ENCODE measurements at regions not wholly inside any gene's neighbourhood (a gene's known extent, or its start where the extent isn't known, plus 50 kb on each side); places are given as distances from the start of the nearest gene placed in this dataset.
A peak's percentile ranks its signal among the peaks of the same experiment; 100 is the strongest.
"Not testable (repeated sequence)": the region's sequence is repeated elsewhere in the genome, so short reads cannot be mapped to it uniquely, and the experiment has no call there.

DNA sequence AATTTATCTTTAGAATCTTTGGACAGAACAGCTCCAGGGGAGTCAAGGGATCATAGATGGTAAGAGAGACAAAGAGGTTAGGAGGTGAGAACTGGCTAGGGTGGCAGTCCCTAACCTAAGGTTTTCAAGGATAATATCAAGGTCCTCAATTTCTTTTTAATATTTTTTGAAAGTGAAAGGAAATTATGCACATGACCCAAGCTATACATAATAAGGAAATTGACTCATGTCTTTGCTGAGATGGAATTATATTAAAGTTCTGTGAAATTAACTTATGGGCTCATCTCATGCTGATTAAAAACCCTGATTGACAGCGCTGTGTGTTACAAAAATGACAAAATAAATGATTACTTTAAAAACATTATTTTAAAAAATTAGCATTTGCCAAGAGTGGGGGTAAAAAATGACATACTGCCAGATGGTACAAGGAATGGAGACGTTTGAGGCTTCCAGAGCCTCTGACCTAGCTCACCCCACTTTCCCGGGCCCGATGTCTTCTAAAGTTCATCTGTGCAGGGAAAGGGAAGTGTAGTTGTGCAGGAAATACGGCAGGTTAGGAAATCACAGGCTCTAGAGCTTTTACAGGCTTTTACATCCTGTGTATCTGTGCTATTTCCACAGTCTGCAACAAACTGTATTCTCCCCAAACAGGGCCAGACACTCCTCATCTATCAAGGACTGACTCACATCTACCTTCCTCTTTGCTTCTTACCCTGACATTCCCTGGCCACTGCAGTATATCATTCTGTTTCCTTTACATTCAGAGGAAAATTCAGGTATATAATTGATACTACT, 185.6 kb upstream of the PRSS58 start:
- no peak for DNase-seq (ENCODE audit: low spot score)

- DNase-seq (ENCODE audit: low spot score): no peak
Measured at GRCh38 chr7:142442396-142442795, 184.5 kb upstream of the PRSS58 start.

DNA sequence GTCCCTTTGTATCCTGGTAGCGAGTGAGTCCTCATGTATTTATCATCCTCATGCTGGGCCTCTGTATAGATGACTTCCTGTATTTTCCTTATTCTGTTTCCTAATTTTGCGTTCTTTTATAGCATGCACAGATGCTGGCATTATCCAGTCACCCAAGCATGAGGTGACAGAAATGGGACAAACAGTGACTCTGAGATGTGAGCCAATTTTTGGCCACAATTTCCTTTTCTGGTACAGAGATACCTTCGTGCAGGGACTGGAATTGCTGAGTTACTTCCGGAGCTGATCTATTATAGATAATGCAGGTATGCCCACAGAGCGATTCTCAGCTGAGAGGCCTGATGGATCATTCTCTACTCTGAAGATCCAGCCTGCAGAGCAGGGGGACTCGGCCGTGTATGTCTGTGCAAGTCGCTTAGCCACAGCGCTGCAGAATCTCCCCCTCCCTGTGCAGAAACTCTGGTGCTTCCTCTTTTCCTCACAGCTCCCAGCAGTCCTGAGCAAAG, 183.1 kb upstream of the PRSS58 start:
- no peak for DNase-seq (ENCODE audit: low spot score)

DNA sequence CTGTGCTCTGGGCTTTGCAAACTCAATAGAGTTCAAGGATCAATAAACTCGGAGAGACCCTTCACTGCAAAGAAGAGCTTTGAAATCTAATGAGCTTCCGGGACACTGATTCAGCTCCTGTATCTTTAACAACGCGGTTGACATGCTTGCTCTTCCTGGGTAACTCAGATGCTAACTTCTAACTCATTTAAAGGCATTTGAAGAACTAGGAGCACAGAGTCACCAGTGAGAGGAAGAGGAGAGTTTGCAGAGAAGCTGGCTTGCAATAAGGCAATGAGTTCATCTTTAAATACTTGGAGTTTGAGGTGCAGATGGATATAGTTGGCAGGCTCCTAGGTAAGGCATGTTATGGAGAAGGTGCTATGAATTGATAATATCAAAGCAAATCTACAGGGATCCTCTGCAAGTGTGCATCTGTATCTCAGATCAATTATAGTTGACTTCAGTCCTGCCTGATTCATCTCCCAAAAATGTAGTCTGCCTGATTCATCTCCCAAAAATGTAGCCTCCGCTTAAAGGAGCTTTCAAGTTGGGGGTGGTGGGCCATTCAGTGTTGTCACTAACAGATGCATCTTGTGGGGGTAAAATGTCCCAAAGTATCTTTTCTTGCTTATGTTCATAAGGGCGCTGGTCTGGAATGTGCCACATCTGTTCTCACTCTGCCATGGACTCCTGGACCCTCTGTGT, 182.5 kb upstream of the PRSS58 start:
- DNase-seq (ENCODE audit: low spot score): no peak

DNA sequence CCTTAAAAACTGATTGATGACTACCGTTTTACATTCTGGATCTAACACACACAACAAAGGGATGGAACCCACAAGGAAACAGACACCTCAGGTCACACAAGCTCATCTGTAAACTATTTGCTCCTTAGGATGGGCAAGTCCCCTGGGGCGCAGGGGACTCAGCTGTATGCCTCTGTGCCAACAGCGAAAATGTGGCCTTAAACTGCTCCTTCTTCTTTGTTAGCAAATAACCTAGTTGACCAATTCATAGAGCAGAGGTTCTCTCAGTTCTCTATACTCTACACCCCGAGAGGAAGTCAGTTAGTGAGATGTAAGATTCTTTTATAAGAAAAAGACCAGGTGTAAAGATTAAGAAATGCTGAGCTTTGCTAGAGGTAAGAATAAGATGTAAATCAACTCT, 181.9 kb upstream of the PRSS58 start:
- no peak for DNase-seq (ENCODE audit: low spot score)

DNA sequence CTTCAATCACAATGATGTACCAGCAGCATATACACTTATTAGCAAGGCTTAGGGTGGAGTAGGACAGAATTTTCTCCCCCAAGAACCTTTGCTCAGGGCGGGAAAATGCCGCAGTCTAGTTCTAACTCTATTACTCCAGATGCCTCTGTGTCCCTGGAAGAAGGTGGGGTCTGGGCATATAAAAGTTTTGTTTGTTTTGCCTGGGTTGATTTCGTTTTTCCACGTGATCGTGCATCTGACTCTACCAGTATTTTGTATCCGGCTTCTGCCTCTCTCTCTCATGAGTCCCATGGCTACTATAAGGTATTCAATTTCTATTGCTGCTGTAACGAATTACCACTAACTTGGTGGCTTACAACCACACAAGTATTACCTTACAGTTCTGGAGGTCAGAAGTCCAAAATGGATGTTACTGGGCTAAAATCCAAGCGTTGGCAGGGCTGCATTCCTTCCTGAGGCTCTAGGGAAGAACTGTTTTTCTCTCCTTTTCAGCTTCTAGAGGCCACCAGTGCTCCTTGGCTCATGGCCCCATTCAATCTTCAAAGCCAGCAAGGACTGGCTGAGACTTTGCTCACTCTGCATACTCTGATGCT, 181.2 kb upstream of the PRSS58 start:
- no peak for DNase-seq (ENCODE audit: low spot score)

DNA sequence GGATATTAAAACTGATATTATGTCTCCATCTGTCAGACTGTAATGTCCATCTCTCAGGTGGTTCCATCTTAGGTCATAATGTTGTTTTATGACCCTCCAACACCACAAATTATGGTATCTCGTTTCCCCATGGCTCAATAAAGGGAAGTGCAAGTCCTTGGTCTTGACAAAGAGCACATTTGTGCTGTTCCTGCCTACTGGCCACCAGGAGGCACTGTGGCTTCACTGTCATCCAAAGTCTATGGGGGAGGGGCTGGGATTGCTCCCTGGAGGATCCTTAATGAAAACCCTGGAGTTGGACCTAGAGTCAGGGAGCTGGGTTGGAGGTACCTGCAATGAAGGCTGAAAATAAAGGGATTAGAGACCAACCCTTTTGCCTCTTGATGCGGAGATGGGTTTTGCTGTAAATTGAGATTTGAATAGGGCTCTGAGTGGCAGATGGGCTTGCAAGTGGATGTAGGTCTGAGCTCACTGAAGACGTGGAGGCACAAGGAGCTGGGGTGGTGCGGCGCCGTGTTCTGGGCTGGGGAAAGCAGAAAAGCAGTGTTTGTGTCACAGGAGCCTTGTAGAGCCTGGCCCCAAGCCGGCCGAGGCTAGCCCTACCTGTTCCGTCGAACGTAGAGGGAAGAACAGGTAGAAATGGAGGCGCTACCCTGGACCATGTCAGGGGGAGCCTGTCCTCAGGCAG, 180.5 kb upstream of the PRSS58 start:
- DNase-seq (ENCODE audit: low spot score): peak; percentile 62

DNA sequence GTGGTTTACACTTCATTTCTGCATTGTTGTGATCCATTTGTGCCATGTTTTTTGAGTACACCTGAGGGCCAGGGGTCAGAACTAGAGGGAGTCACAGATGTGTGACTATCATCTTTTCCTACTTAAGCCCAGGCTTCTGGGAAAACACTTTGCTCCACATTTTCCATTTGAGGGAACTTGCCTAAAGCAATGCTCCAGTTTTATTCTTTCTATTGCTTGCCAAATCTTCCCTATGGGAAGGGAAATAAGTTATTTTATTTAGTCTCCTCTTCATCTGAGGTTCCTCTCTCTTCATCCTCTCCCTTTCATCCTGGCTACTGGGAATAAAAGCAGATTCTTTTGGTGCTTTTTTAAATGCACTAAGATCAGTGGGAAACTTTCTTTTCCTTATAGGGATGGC, 179.9 kb upstream of the PRSS58 start:
- DNase-seq (ENCODE audit: low spot score): no peak

DNA sequence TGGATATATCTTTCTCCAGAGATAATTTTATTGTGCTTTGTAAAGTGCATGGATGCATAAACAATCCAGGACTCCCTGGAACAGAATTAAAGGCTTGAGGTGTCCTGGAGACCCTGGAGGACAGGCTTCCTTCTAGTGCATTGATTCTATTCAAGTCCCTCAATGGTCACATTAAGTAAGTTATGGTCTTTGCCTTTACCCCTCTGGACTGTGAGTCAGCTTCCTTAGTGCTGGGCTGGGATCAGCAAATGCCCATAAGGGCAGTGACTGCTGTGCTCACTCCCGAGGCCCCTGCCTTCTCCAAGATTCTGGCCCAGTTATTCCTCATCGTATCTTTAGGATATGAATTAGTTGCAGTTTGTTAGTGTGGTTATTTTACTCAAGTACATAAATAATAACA, 178.7 kb upstream of the PRSS58 start:
- no peak for DNase-seq (ENCODE audit: low spot score)

GRCh38 chr7:142435606-142436005, 177.7 kb upstream of the PRSS58 start:
- DNase-seq (ENCODE audit: low spot score): not testable (repeated sequence)

DNA sequence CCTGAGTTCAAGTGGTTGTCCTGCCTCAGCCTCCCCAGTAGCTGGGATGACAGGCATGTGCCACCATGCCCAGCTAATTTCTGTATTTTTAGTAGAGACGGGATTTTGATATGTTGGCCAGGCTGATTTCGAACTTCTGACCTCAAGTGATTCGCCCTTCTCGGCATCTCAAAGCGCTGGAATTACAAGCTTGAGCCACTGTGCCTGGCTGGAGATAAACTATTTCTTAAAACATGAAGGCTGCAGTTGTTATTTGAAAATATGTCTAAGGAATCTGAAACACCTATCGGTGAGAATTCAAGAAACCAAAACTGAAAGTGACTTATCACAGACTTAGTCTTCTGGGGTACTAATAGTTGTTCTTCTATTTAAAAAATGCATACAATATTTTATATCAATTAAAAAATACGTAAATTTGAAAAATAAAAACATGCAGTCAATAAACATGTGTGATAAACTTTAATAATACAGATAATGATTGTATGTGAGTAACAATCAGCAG, 176.9 kb upstream of the PRSS58 start:
- no peak for DNase-seq (ENCODE audit: low spot score)

GRCh38 chr7:142434133-142434532, 176.3 kb upstream of the PRSS58 start:
- DNase-seq (ENCODE audit: low spot score): not testable (repeated sequence)

DNA sequence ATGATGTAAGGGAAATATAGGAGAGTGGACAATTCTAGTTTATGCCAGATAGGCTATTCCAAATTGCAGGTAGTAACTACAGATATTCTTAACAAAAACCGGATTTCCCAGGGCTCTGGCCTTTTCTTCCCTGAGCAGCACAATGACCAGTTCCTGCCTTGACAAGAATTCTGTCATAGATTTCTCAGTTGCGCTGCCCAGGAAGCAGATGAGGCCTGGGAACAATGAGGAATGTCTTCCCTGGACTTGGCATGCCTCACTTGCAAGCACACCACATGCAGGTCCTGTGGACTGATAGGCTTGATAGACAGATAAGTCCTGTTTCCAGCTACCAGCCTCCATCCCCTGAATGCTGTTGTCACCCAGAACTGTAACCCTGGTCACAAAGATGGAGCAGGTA, 174.5 kb upstream of the PRSS58 start:
- DNase-seq (ENCODE audit: low spot score): no peak

GRCh38 chr7:142431491-142431890, 173.6 kb upstream of the PRSS58 start:
- DNase-seq (ENCODE audit: low spot score): no peak

DNA sequence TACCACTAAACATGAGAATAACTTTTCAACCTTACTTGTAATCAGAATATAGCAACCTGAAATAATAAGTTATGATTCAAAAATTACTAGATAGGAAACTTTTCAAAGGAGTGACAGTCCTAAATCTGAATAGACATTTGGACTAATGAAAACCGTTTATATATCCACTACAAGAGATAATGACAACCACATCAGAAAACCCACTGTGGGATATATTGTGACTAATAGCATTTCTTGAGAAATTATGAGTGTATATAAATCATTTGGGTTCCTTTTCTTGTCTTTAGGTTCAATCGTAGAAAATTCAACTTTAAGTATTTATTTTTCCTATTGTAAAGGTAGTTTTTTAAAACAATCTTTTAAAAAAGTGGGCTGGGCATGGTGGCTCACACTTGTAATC, 170.2 kb upstream of the PRSS58 start:
- no peak for DNase-seq (ENCODE audit: low spot score)

DNA sequence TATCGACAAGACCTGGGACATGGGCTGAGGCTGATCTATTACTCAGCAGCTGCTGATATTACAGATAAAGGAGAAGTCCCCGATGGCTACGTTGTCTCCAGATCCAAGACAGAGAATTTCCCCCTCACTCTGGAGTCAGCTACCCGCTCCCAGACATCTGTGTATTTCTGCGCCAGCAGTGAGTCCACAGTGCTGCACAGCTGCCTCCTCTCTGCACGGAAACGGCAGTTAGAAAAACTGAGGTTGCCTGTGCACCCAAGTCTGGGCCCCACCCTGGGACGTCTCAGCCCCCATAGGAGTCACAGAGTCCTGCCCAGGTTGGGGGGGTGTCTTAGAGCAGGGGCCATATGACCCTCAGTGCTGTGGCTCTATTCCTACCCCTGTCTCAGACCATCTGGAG, 167.4 kb upstream of the PRSS58 start:
- DNase-seq (ENCODE audit: low spot score): peak; percentile 25

- DNase-seq (ENCODE audit: low spot score): peak; percentile 65
Measured at GRCh38 chr7:142422621-142423020, 164.8 kb upstream of the PRSS58 start.

GRCh38 chr7:142420554-142421362, 162.9 kb upstream of the PRSS58 start:
- DNase-seq (ENCODE audit: low spot score): peak; percentile 71

- DNase-seq (ENCODE audit: low spot score): no peak
Measured at GRCh38 chr7:142418326-142418725, 160.5 kb upstream of the PRSS58 start.

DNA sequence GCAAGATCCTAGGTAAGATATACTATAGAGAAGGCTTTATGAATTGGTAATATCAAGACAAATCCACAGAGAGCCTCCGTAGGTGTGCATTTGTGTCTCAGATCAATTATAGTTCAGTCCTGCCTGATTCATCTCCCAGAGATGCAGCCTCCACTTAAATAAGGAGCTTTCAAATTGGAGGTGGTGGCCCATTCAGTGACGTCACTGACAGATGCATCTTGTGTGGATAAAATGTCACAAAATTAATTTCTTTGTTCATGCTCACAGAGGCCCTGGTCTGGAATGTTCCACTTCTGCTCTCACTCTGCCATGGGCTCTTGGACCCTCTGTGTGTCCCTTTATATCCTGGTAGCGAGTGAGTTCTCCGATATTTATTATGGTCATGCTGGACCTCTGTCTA, 157.1 kb upstream of the PRSS58 start:
- DNase-seq (ENCODE audit: low spot score): no peak

- DNase-seq (ENCODE audit: low spot score): no peak
Measured at GRCh38 chr7:142414135-142414534, 156.3 kb upstream of the PRSS58 start.
